CD4-positive, alpha-beta memory T cell (primary cell): ENCODE measurements at regions not wholly inside any gene's neighbourhood (a gene's known extent, or its start where the extent isn't known, plus 50 kb on each side); places are given as distances from the start of the nearest gene placed in this dataset.

Experiments
- CTCF ChIA-PET: fragments of 350-600 bp; sonication (Branson Sonifier 250); formaldehyde crosslinking; loops from one replicate; lab custom pipeline; 2021; ENCODE audit warnings: inconsistent platforms; ENCODE audit not compliant: partially characterized antibody; lab: Charles Lee
- POLR2A ChIA-PET: fragments of 350-600 bp; sonication (Branson Sonifier 250); formaldehyde crosslinking; loops from one replicate; lab custom pipeline; 2021; ENCODE audit not compliant: partially characterized antibody; lab: Charles Lee
- DNase-seq, 5 donors: peaks; one replicate each; pipeline versions ENCODE4 v3.0.0 to v3.0.0-alpha.2; 2020 to 2022; ENCODE audit warnings: mixed read lengths in 1 of 5
- H3K27ac ChIP-seq: one replicate; pipeline ENCODE4 v1.7.0; 2013; ENCODE audit warnings: low read depth, low read length
- H3K27me3 ChIP-seq: 2 replicates; pipeline ENCODE4 v1.7.0; 2013; ENCODE audit warnings: mild to moderate bottlenecking, low read length, moderate library complexity; ENCODE audit not compliant: insufficient read depth
- H3K36me3 ChIP-seq: 2 replicates; pipeline ENCODE4 v1.7.0; 2013; ENCODE audit warnings: mild to moderate bottlenecking, low read length, moderate library complexity; ENCODE audit not compliant: insufficient read depth
- H3K4me1 ChIP-seq: 2 replicates; pipeline ENCODE4 v1.7.0; 2013; ENCODE audit warnings: mild to moderate bottlenecking, low read length, moderate library complexity; ENCODE audit not compliant: insufficient read depth
- H3K4me3 ChIP-seq, 2 donors: one replicate each; pipeline ENCODE4 v1.7.0; 2013; ENCODE audit warnings: low read length in 2 of 2, mild to moderate bottlenecking in 1 of 2
- H3K9me3 ChIP-seq, 2 donors: one replicate each; pipeline ENCODE4 v1.7.0; 2013; ENCODE audit warnings: low read length in 2 of 2, control low read depth in 1 of 2; ENCODE audit not compliant: control insufficient read depth in 1 of 2
- H3K27ac Mint-ChIP-seq, 7 donors: one replicate each; pipeline ENCODE4 v1.8.0; 2020 to 2021; ENCODE audit warnings: mixed read lengths in 7 of 7, mild to moderate bottlenecking in 6 of 7, inconsistent platforms in 3 of 7, moderate library complexity in 3 of 7
- H3K27me3 Mint-ChIP-seq, 2 donors: one replicate each; pipeline ENCODE4 v1.8.0; 2020 to 2021; ENCODE audit warnings: mixed read lengths in 2 of 2
- H3K36me3 Mint-ChIP-seq, 2 donors: one replicate each; pipeline ENCODE4 v1.8.0; 2020 to 2021; ENCODE audit warnings: mixed read lengths in 2 of 2, inconsistent platforms in 1 of 2, mild to moderate bottlenecking in 1 of 2
- H3K4me1 Mint-ChIP-seq, 4 donors: one replicate each; pipeline ENCODE4 v1.8.0; 2020 to 2021; ENCODE audit warnings: mixed read lengths in 4 of 4, mild to moderate bottlenecking in 1 of 4
- H3K4me3 Mint-ChIP-seq, 8 donors: one replicate each; pipeline ENCODE4 v1.8.0; 2020 to 2021; ENCODE audit warnings: mixed read lengths in 8 of 8, mild to moderate bottlenecking in 7 of 8, moderate library complexity in 6 of 8, inconsistent platforms in 3 of 8
- H3K9me3 Mint-ChIP-seq, 8 donors: one replicate each; pipeline ENCODE4 v1.8.0; 2020 to 2021; ENCODE audit warnings: mixed read lengths in 8 of 8, mild to moderate bottlenecking in 5 of 8, inconsistent platforms in 3 of 8, moderate library complexity in 1 of 8
- intact Hi-C: fragments of 100-400 bp; cut with micrococcal nuclease; formaldehyde crosslinking; loops from one replicate; pipeline ENCODE4 v1.15.1; 2023

GRCh38 chr1:227466039-227466645 lies 97.2 kb upstream of the ZNF678 start:
- ChIA-PET POLR2A (no interaction called here), CTCF (no interaction called here)
- H3K9me3 Mint-ChIP-seq = peaks cover 3 to 7% (median 5%) of the 10 kb centered on the region in 8 donors
- peaks cover 0 to 3% of the 10 kb centered on the region in 2 donors for H3K36me3 Mint-ChIP-seq
- H3K4me3 Mint-ChIP-seq = no peak overlapping the region
- H3K27me3 ChIP-seq = no peaks in the 10 kb centered on the region
- H3K9me3 ChIP-seq = no peaks in the 10 kb centered on the region
- H3K4me3 ChIP-seq = no peak overlapping the region
- no peaks in the 10 kb centered on the region for H3K4me1 ChIP-seq
- no peak for DNase-seq
- intact Hi-C loops = no loop called here
- H3K27ac Mint-ChIP-seq = no peak overlapping the region
- H3K27ac ChIP-seq = no peak overlapping the region
- H3K36me3 ChIP-seq = no peaks in the 10 kb centered on the region
- no peaks in the 10 kb centered on the region for H3K4me1 Mint-ChIP-seq
- peaks cover 11 to 12% of the 10 kb centered on the region in 2 donors for H3K27me3 Mint-ChIP-seq

GRCh38 chr1:227465256-227465655 lies 98.1 kb upstream of the ZNF678 start:
- no peak for DNase-seq
- Mint-ChIP-seq H3K27me3 (peaks cover 6 to 10% of the 10 kb centered on the region in 2 donors), H3K4me1 (no peaks in the 10 kb centered on the region), H3K4me3 (no peak overlapping the region), H3K27ac (no peak overlapping the region), H3K36me3 (peaks cover 0 to under 1% of the 10 kb centered on the region in 2 donors), H3K9me3 (peaks cover 0 to 4% (median 2%) of the 10 kb centered on the region in 8 donors)
- H3K36me3 ChIP-seq = no peaks in the 10 kb centered on the region
- H3K27me3 ChIP-seq = no peaks in the 10 kb centered on the region
- CTCF ChIA-PET = no interaction called here
- intact Hi-C loops = no loop called here
- POLR2A ChIA-PET = no interaction called here
- H3K27ac ChIP-seq = no peak overlapping the region
- no peak overlapping the region for H3K4me3 ChIP-seq
- no peaks in the 10 kb centered on the region for H3K4me1 ChIP-seq
- no peaks in the 10 kb centered on the region for H3K9me3 ChIP-seq

GRCh38 chr1:227459977-227460376 lies 103.4 kb upstream of the ZNF678 start:
- Mint-ChIP-seq H3K36me3 (no peaks in the 10 kb centered on the region), H3K27ac (no peak overlapping the region), H3K4me3 (no peak overlapping the region), H3K27me3 (peaks cover 6 to 18% of the 10 kb centered on the region in 2 donors), H3K9me3 (no peaks in the 10 kb centered on the region), H3K4me1 (no peaks in the 10 kb centered on the region)
- intact Hi-C loops = no loop called here
- no peaks in the 10 kb centered on the region for H3K27me3 ChIP-seq
- DNase-seq = no peak
- H3K36me3 ChIP-seq = no peaks in the 10 kb centered on the region
- ChIA-PET POLR2A (no interaction called here), CTCF (interaction anchor here (0.7 kb wide), 1 partner anchor 9 kb away, joined by 3 read pairs; no protein-coding TSS in a partner anchor)
- no peaks in the 10 kb centered on the region for H3K4me1 ChIP-seq
- H3K9me3 ChIP-seq = no peaks in the 10 kb centered on the region
- no peak overlapping the region for H3K4me3 ChIP-seq
- H3K27ac ChIP-seq = no peak overlapping the region

GRCh38 chr1:227459326-227459841 lies 104.0 kb upstream of the ZNF678 start:
- Histone ChIP-seq H3K9me3 (no peaks in the 10 kb centered on the region), H3K27me3 (no peaks in the 10 kb centered on the region), H3K36me3 (no peaks in the 10 kb centered on the region), H3K27ac (no peak overlapping the region), H3K4me1 (no peaks in the 10 kb centered on the region), H3K4me3 (no peak overlapping the region)
- no peak overlapping the region for H3K4me3 Mint-ChIP-seq
- no peaks in the 10 kb centered on the region for H3K36me3 Mint-ChIP-seq
- CTCF ChIA-PET = interaction anchor here (1.1 kb wide), 1 partner anchor 9 kb away, joined by 5 read pairs; no protein-coding TSS in a partner anchor
- H3K27me3 Mint-ChIP-seq = peaks cover 10 to 23% of the 10 kb centered on the region in 2 donors
- POLR2A ChIA-PET = no interaction called here
- intact Hi-C loops = no loop called here
- H3K27ac Mint-ChIP-seq = no peak overlapping the region
- no peaks in the 10 kb centered on the region for H3K4me1 Mint-ChIP-seq
- no peaks in the 10 kb centered on the region for H3K9me3 Mint-ChIP-seq
- DNase-seq = no peak

GRCh38 chr1:227454686-227455085 lies 108.7 kb upstream of the ZNF678 start:
- intact Hi-C loops = no loop called here
- Mint-ChIP-seq H3K4me1 (no peaks in the 10 kb centered on the region), H3K9me3 (no peaks in the 10 kb centered on the region), H3K27me3 (peaks cover 14 to 32% of the 10 kb centered on the region in 2 donors), H3K36me3 (no peaks in the 10 kb centered on the region), H3K27ac (no peak overlapping the region), H3K4me3 (no peak overlapping the region)
- Histone ChIP-seq H3K4me1 (no peaks in the 10 kb centered on the region), H3K9me3 (no peaks in the 10 kb centered on the region), H3K27ac (no peak overlapping the region), H3K36me3 (no peaks in the 10 kb centered on the region), H3K27me3 (no peaks in the 10 kb centered on the region), H3K4me3 (no peak overlapping the region)
- DNase-seq = no peak
- CTCF ChIA-PET = interaction anchor here (1.1 kb wide), 1 partner anchor 14 kb away, joined by 4 read pairs; no protein-coding TSS in a partner anchor
- POLR2A ChIA-PET = no interaction called here

GRCh38 chr1:227453631-227454355 lies 109.6 kb upstream of the ZNF678 start:
- peaks cover 18 to 37% of the 10 kb centered on the region in 2 donors for H3K27me3 Mint-ChIP-seq
- Histone ChIP-seq H3K36me3 (no peaks in the 10 kb centered on the region), H3K9me3 (no peaks in the 10 kb centered on the region), H3K27me3 (no peaks in the 10 kb centered on the region), H3K4me3 (no peak overlapping the region), H3K27ac (no peak overlapping the region), H3K4me1 (no peaks in the 10 kb centered on the region)
- DNase-seq = no peak
- H3K27ac Mint-ChIP-seq = no peak overlapping the region
- no peaks in the 10 kb centered on the region for H3K9me3 Mint-ChIP-seq
- no peak overlapping the region for H3K4me3 Mint-ChIP-seq
- intact Hi-C loops = no loop called here
- ChIA-PET CTCF (interaction anchor here (1.1 kb wide), 1 partner anchor 15 kb away, joined by 4 read pairs; no protein-coding TSS in a partner anchor), POLR2A (no interaction called here)
- no peaks in the 10 kb centered on the region for H3K36me3 Mint-ChIP-seq
- H3K4me1 Mint-ChIP-seq = no peaks in the 10 kb centered on the region

GRCh38 chr1:227451954-227452353 lies 111.4 kb upstream of the ZNF678 start:
- Mint-ChIP-seq H3K27ac (no peak overlapping the region), H3K4me1 (no peaks in the 10 kb centered on the region), H3K9me3 (no peaks in the 10 kb centered on the region), H3K4me3 (no peak overlapping the region), H3K36me3 (no peaks in the 10 kb centered on the region), H3K27me3 (peaks cover 27 to 45% of the 10 kb centered on the region in 2 donors)
- Histone ChIP-seq H3K4me3 (no peak overlapping the region), H3K9me3 (no peaks in the 10 kb centered on the region), H3K27ac (no peak overlapping the region), H3K36me3 (no peaks in the 10 kb centered on the region), H3K27me3 (no peaks in the 10 kb centered on the region), H3K4me1 (no peaks in the 10 kb centered on the region)
- CTCF ChIA-PET = no interaction called here
- no peak for DNase-seq
- POLR2A ChIA-PET = no interaction called here
- intact Hi-C loops = no loop called here
